Activated CD4-positive, alpha-beta memory T cell treated with anti-CD3 and anti-CD28 coated beads, Interleukin-2, amount 10 ng/mL, durations not matched to agents 7 days and 5 days (primary cell): ENCODE measurements at regions not wholly inside any gene's neighbourhood (a gene's known extent, or its start where the extent isn't known, plus 50 kb on each side); places are given as distances from the start of the nearest gene placed in this dataset.

Experiments
- CTCF ChIA-PET: fragments of 350-600 bp; sonication (Branson Sonifier 250); formaldehyde crosslinking; loops from one replicate; lab custom pipeline; 2021; ENCODE audit warnings: antibody characterized with exemption, inconsistent platforms; lab: Charles Lee
- POLR2A ChIA-PET: fragments of 350-600 bp; sonication (Branson Sonifier 250); formaldehyde crosslinking; loops from one replicate; lab custom pipeline; 2021; ENCODE audit warnings: antibody characterized with exemption; lab: Charles Lee
- DNase-seq: peaks from one replicate; pipeline ENCODE4 v3.0.0-alpha.2; 2020
- H3K27ac Mint-ChIP-seq: one replicate; pipeline ENCODE4 v1.8.0; 2021; ENCODE audit warnings: mild to moderate bottlenecking, mixed read lengths
- H3K27me3 Mint-ChIP-seq: one replicate; pipeline ENCODE4 v1.8.0; 2021; ENCODE audit warnings: mixed read lengths
- H3K36me3 Mint-ChIP-seq: one replicate; pipeline ENCODE4 v1.8.0; 2021; ENCODE audit warnings: low read depth, mixed read lengths
- H3K4me1 Mint-ChIP-seq: one replicate; pipeline ENCODE4 v1.8.0; 2021; ENCODE audit warnings: mixed read lengths
- H3K4me3 Mint-ChIP-seq: one replicate; pipeline ENCODE4 v1.8.0; 2021; ENCODE audit warnings: mild to moderate bottlenecking, mixed read lengths
- H3K9me3 Mint-ChIP-seq: one replicate; pipeline ENCODE4 v1.8.0; 2021; ENCODE audit warnings: mixed read lengths

GRCh38 chr7:155205368-155206317 is 92.0 kb upstream of the INSIG1 start:
- H3K4me1 Mint-ChIP-seq, result peaks cover 44% of the 10 kb centered on the region
- DNase-seq, result peak; percentile 94
- H3K36me3 Mint-ChIP-seq, result peaks cover 7% of the 10 kb centered on the region
- POLR2A ChIA-PET, result interaction anchor here (0.7 to 9.9 kb wide), 17 partner anchors 9 to 278 kb away, joined by 3 to 305 read pairs (median 4); partner anchors contain the start of genes INSIG1 and PAXIP1
- peaks cover 5% of the 10 kb centered on the region for H3K9me3 Mint-ChIP-seq
- no peaks in the 10 kb centered on the region for H3K27me3 Mint-ChIP-seq
- H3K27ac Mint-ChIP-seq, result peak overlapping the region; percentile 99
- CTCF ChIA-PET, result interaction anchor here (0.8 to 4.4 kb wide), 8 partner anchors 16 to 278 kb away, joined by 3 to 58 read pairs (median 6); partner anchors contain the start of gene INSIG1
- H3K4me3 Mint-ChIP-seq, result peak overlapping the region; percentile 88

GRCh38 chr7:155206318-155207020 is 91.2 kb upstream of the INSIG1 start:
- Mint-ChIP-seq H3K27ac (peak overlapping the region; percentile 99), H3K4me1 (peaks cover 44% of the 10 kb centered on the region), H3K4me3 (peak overlapping the region; percentile 88), H3K27me3 (no peaks in the 10 kb centered on the region), H3K36me3 (peaks cover 7% of the 10 kb centered on the region), H3K9me3 (peaks cover 5% of the 10 kb centered on the region)
- CTCF ChIA-PET, result interaction anchor here (1.2 to 4.4 kb wide), 6 partner anchors 11 to 279 kb away, joined by 3 to 58 read pairs (median 10); partner anchors contain the start of gene INSIG1
- DNase-seq, result peak; percentile 79
- POLR2A ChIA-PET, result interaction anchor here (0.7 to 9.9 kb wide), 9 partner anchors 8 to 279 kb away, joined by 3 to 305 read pairs (median 13); partner anchors contain the start of genes INSIG1 and PAXIP1

- H3K27me3 Mint-ChIP-seq, result no peaks in the 10 kb centered on the region
- H3K9me3 Mint-ChIP-seq, result peaks cover 3% of the 10 kb centered on the region
- peak overlapping the region; percentile 99 for H3K27ac Mint-ChIP-seq
- no peak for DNase-seq
- no peak overlapping the region for H3K4me3 Mint-ChIP-seq
- peaks cover 42% of the 10 kb centered on the region for H3K4me1 Mint-ChIP-seq
- peaks cover 7% of the 10 kb centered on the region for H3K36me3 Mint-ChIP-seq
- ChIA-PET CTCF (interaction anchor here (1.2 to 4.4 kb wide), 4 partner anchors 10 to 280 kb away, joined by 3 to 58 read pairs (median 13); partner anchors contain the start of gene INSIG1), POLR2A (interaction anchor here (2.8 to 9.9 kb wide), 4 partner anchors 12 to 280 kb away, joined by 11 to 305 read pairs (median 14); partner anchors contain the start of gene INSIG1)
Measured at GRCh38 chr7:155207326-155208002, 90.2 kb upstream of the INSIG1 start.

- no peaks in the 10 kb centered on the region for H3K27me3 Mint-ChIP-seq
- peaks cover 42% of the 10 kb centered on the region for H3K4me1 Mint-ChIP-seq
- H3K36me3 Mint-ChIP-seq, result peaks cover 7% of the 10 kb centered on the region
- peaks cover 3% of the 10 kb centered on the region for H3K9me3 Mint-ChIP-seq
- DNase-seq, result peak; percentile 28
- H3K27ac Mint-ChIP-seq, result no peak overlapping the region
- CTCF ChIA-PET, result no interaction called here
- H3K4me3 Mint-ChIP-seq, result no peak overlapping the region
- POLR2A ChIA-PET, result interaction anchor here (1.0 kb wide), 1 partner anchor 88 kb away, joined by 3 read pairs; no protein-coding TSS in a partner anchor
Measured at GRCh38 chr7:155208681-155209477, 88.8 kb upstream of the INSIG1 start.

GRCh38 chr7:155209478-155210319 is 88.0 kb upstream of the INSIG1 start:
- no peak for DNase-seq
- Mint-ChIP-seq H3K27ac (no peak overlapping the region), H3K4me1 (peaks cover 37% of the 10 kb centered on the region), H3K4me3 (no peak overlapping the region), H3K36me3 (peaks cover 7% of the 10 kb centered on the region), H3K9me3 (peaks cover 3% of the 10 kb centered on the region), H3K27me3 (no peaks in the 10 kb centered on the region)
- ChIA-PET POLR2A (interaction anchor here (1.0 kb wide), 1 partner anchor 87 kb away, joined by 3 read pairs; no protein-coding TSS in a partner anchor), CTCF (interaction anchor here (0.8 kb wide), 1 partner anchor 135 kb away, joined by 4 read pairs; no protein-coding TSS in a partner anchor)

- ChIA-PET POLR2A (no interaction called here), CTCF (interaction anchor here (0.8 kb wide), 1 partner anchor 135 kb away, joined by 4 read pairs; no protein-coding TSS in a partner anchor)
- peaks cover 31% of the 10 kb centered on the region for H3K4me1 Mint-ChIP-seq
- no peak for DNase-seq
- no peak overlapping the region for H3K27ac Mint-ChIP-seq
- H3K36me3 Mint-ChIP-seq, result peaks cover 7% of the 10 kb centered on the region
- no peaks in the 10 kb centered on the region for H3K27me3 Mint-ChIP-seq
- no peak overlapping the region for H3K4me3 Mint-ChIP-seq
- H3K9me3 Mint-ChIP-seq, result peaks cover 3% of the 10 kb centered on the region
Measured at GRCh38 chr7:155210356-155210755, 87.3 kb upstream of the INSIG1 start.

GRCh38 chr7:155211173-155211572 is 86.5 kb upstream of the INSIG1 start:
- H3K9me3 Mint-ChIP-seq, result peaks cover 3% of the 10 kb centered on the region
- H3K36me3 Mint-ChIP-seq, result peaks cover 3% of the 10 kb centered on the region
- no peak for DNase-seq
- no peaks in the 10 kb centered on the region for H3K27me3 Mint-ChIP-seq
- H3K27ac Mint-ChIP-seq, result no peak overlapping the region
- H3K4me3 Mint-ChIP-seq, result no peak overlapping the region
- CTCF ChIA-PET, result no interaction called here
- peaks cover 24% of the 10 kb centered on the region for H3K4me1 Mint-ChIP-seq
- POLR2A ChIA-PET, result no interaction called here

GRCh38 chr7:155211761-155212160 is 85.9 kb upstream of the INSIG1 start:
- POLR2A ChIA-PET, result no interaction called here

GRCh38 chr7:155212301-155213015 is 85.2 kb upstream of the INSIG1 start:
- Mint-ChIP-seq H3K9me3 (peaks cover under 1% of the 10 kb centered on the region), H3K27ac (no peak overlapping the region), H3K36me3 (peaks cover under 1% of the 10 kb centered on the region), H3K27me3 (no peaks in the 10 kb centered on the region), H3K4me1 (peaks cover 11% of the 10 kb centered on the region), H3K4me3 (no peak overlapping the region)
- DNase-seq, result no peak
- POLR2A ChIA-PET, result interaction anchor here (1.1 kb wide), 1 partner anchor 87 kb away, joined by 3 read pairs; no protein-coding TSS in a partner anchor
- CTCF ChIA-PET, result no interaction called here

More at GRCh38 chr7:155211761-155212160, 85.9 kb upstream of the INSIG1 start:
- no peak overlapping the region for H3K27ac Mint-ChIP-seq
- DNase-seq, result no peak
- H3K36me3 Mint-ChIP-seq, result peaks cover 3% of the 10 kb centered on the region
- H3K4me3 Mint-ChIP-seq, result no peak overlapping the region
- peaks cover 3% of the 10 kb centered on the region for H3K9me3 Mint-ChIP-seq
- CTCF ChIA-PET, result no interaction called here
- peaks cover 18% of the 10 kb centered on the region for H3K4me1 Mint-ChIP-seq
- no peaks in the 10 kb centered on the region for H3K27me3 Mint-ChIP-seq

GRCh38 chr7:155213385-155213784 is 84.3 kb upstream of the INSIG1 start:
- Mint-ChIP-seq H3K36me3 (no peaks in the 10 kb centered on the region), H3K4me3 (no peak overlapping the region), H3K27me3 (no peaks in the 10 kb centered on the region), H3K27ac (no peak overlapping the region), H3K4me1 (peaks cover 11% of the 10 kb centered on the region), H3K9me3 (no peaks in the 10 kb centered on the region)
- DNase-seq, result no peak
- ChIA-PET POLR2A (no interaction called here), CTCF (no interaction called here)
